ENCODE measurements at regions not wholly inside any gene's neighbourhood (a gene's known extent, or its start where the extent isn't known, plus 50 kb on each side); places are given as distances from the start of the nearest gene placed in this dataset.

DNA sequence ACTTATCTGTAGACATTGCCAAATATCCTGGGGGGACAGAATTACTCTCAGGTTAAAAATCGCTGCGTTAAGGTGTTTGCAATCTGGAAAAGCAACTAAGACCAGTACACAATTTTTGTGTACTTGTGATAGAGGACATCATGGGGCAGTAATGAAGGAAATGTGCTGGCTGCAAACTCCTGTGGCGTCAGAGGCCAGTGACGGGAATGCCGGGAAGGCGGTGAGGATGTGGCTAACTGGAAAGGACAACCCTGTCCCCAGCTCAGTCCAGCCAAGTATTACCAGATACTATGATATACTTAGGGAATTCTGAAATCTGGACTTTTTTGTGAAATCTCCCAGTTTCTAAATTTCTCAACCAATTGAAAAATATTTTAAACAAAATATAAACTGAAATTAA is 103.1 kb upstream of the NANOS1 start:
- Histone ChIP-seq H3K4me3 (ENCODE audit: low read depth in 1 of 3, low read length in 3 of 3) (no peak overlapping the region), H3K27ac (ENCODE audit: low read depth in 1 of 2, low read length in 2 of 2) (no peak overlapping the region), H3K4me1 (ENCODE audit: control insufficient read depth in 4 of 4, insufficient read depth in 4 of 4, low read length in 3 of 4) (no peaks in the 10 kb centered on the region), H3K9ac (ENCODE audit: low read depth in 1 of 2, low read length in 2 of 2) (no peak overlapping the region), H3K27me3 (ENCODE audit: control insufficient read depth in 4 of 4, insufficient read depth in 4 of 4, low read length in 3 of 4) (peaks cover 0 to 2% (median 0%) of the 10 kb centered on the region in 4 donors), H3K9me3 (ENCODE audit: control insufficient read depth in 4 of 4, low read length in 3 of 4) (peaks cover 0 to 6% (median under 1%) of the 10 kb centered on the region in 4 donors), H3K36me3 (ENCODE audit: control insufficient read depth in 4 of 4, insufficient read depth in 3 of 4, low read depth in 1 of 4, low read length in 3 of 4) (no peaks in the 10 kb centered on the region)
- TF ChIP-seq EGR1 (IDR thresholded peaks at IDR 0.05; ENCODE audit: low read depth in 2 of 2): no peak
- TF ChIP-seq, protein P1, sequence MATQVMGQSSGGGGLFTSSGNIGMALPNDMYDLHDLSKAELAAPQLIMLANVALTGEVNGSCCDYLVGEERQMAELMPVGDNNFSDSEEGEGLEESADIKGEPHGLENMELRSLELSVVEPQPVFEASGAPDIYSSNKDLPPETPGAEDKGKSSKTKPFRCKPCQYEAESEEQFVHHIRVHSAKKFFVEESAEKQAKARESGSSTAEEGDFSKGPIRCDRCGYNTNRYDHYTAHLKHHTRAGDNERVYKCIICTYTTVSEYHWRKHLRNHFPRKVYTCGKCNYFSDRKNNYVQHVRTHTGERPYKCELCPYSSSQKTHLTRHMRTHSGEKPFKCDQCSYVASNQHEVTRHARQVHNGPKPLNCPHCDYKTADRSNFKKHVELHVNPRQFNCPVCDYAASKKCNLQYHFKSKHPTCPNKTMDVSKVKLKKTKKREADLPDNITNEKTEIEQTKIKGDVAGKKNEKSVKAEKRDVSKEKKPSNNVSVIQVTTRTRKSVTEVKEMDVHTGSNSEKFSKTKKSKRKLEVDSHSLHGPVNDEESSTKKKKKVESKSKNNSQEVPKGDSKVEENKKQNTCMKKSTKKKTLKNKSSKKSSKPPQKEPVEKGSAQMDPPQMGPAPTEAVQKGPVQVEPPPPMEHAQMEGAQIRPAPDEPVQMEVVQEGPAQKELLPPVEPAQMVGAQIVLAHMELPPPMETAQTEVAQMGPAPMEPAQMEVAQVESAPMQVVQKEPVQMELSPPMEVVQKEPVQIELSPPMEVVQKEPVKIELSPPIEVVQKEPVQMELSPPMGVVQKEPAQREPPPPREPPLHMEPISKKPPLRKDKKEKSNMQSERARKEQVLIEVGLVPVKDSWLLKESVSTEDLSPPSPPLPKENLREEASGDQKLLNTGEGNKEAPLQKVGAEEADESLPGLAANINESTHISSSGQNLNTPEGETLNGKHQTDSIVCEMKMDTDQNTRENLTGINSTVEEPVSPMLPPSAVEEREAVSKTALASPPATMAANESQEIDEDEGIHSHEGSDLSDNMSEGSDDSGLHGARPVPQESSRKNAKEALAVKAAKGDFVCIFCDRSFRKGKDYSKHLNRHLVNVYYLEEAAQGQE (IDR thresholded peaks at IDR 0.05): no peak
- no peak for TF ChIP-seq YY1 (IDR thresholded peaks at IDR 0.05)
- TF ChIP-seq GABPA (IDR thresholded peaks at IDR 0.05 in 1 of 2, conservative IDR thresholded peaks at IDR 0.05 in 1 of 2): no peak
- TF ChIP-seq HNF4G (IDR thresholded peaks at IDR 0.05): no peak
- TF ChIP-seq, protein P2, sequence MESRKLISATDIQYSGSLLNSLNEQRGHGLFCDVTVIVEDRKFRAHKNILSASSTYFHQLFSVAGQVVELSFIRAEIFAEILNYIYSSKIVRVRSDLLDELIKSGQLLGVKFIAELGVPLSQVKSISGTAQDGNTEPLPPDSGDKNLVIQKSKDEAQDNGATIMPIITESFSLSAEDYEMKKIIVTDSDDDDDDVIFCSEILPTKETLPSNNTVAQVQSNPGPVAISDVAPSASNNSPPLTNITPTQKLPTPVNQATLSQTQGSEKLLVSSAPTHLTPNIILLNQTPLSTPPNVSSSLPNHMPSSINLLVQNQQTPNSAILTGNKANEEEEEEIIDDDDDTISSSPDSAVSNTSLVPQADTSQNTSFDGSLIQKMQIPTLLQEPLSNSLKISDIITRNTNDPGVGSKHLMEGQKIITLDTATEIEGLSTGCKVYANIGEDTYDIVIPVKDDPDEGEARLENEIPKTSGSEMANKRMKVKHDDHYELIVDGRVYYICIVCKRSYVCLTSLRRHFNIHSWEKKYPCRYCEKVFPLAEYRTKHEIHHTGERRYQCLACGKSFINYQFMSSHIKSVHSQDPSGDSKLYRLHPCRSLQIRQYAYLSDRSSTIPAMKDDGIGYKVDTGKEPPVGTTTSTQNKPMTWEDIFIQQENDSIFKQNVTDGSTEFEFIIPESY (IDR thresholded peaks at IDR 0.05): no peak
- TF ChIP-seq FOXA1 (IDR thresholded peaks at IDR 0.05): no peak
- TF ChIP-seq, protein P3, sequence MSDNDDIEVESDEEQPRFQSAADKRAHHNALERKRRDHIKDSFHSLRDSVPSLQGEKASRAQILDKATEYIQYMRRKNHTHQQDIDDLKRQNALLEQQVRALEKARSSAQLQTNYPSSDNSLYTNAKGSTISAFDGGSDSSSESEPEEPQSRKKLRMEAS (IDR thresholded peaks at IDR 0.05): no peak
- TF ChIP-seq FOXA2 (IDR thresholded peaks at IDR 0.05): no peak
- TF ChIP-seq, protein P4, sequence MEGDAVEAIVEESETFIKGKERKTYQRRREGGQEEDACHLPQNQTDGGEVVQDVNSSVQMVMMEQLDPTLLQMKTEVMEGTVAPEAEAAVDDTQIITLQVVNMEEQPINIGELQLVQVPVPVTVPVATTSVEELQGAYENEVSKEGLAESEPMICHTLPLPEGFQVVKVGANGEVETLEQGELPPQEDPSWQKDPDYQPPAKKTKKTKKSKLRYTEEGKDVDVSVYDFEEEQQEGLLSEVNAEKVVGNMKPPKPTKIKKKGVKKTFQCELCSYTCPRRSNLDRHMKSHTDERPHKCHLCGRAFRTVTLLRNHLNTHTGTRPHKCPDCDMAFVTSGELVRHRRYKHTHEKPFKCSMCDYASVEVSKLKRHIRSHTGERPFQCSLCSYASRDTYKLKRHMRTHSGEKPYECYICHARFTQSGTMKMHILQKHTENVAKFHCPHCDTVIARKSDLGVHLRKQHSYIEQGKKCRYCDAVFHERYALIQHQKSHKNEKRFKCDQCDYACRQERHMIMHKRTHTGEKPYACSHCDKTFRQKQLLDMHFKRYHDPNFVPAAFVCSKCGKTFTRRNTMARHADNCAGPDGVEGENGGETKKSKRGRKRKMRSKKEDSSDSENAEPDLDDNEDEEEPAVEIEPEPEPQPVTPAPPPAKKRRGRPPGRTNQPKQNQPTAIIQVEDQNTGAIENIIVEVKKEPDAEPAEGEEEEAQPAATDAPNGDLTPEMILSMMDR (IDR thresholded peaks at IDR 0.05; ENCODE audit: low read depth, low read length, missing input control): no peak
- no peak for TF ChIP-seq HNF4A (conservative IDR thresholded peaks at IDR 0.05)
- TF ChIP-seq RAD21 (IDR thresholded peaks at IDR 0.05): no peak
- no peak for TF ChIP-seq NR2F2 (IDR thresholded peaks at IDR 0.05)
- TF ChIP-seq, protein P5, sequence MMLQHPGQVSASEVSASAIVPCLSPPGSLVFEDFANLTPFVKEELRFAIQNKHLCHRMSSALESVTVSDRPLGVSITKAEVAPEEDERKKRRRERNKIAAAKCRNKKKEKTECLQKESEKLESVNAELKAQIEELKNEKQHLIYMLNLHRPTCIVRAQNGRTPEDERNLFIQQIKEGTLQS (IDR thresholded peaks at IDR 0.05): no peak
- TF ChIP-seq TAF1 (conservative IDR thresholded peaks at IDR 0.05): no peak
- no peak for TF ChIP-seq RXRA (IDR thresholded peaks at IDR 0.05)
- TF ChIP-seq JUND (IDR thresholded peaks at IDR 0.05): no peak
- WGBS: 82% methylated on average over 6 of the region's 6 CpGs
- DNase-seq (ENCODE audit: low spot score): no peak
